NAMALWA (cell line): ENCODE measurements at regions not wholly inside any gene's neighbourhood (a gene's known extent, or its start where the extent isn't known, plus 50 kb on each side); places are given as distances from the start of the nearest gene placed in this dataset.
"Not testable (repeated sequence)": the region's sequence is repeated elsewhere in the genome, so short reads cannot be mapped to it uniquely, and the experiment has no call there.

Experiments used
- DNase-seq: peaks from one replicate; pipeline ENCODE4 v3.0.0-alpha.2; 2015; ENCODE audit warnings: low spot score

DNA sequence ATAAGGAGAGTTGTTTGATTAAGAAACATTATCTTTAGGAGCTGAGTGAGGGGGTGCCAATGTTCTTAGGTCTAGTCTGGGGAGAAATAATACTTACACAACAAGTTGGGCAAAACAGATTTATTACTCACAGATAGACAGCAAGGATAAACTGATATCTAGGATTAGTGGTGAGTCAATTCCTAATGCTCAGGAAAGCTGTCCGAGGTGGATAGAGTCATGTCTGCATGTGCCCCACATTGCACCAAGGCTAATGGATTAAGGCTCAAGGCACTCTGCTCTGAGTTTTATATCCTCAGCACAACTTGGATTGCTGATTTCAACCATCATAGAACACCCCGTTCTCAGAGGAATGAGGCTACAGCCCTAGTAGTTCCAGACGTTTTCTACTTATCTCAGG, 1042.3 kb downstream of the OTOL1 start:
- no peak for DNase-seq

DNA sequence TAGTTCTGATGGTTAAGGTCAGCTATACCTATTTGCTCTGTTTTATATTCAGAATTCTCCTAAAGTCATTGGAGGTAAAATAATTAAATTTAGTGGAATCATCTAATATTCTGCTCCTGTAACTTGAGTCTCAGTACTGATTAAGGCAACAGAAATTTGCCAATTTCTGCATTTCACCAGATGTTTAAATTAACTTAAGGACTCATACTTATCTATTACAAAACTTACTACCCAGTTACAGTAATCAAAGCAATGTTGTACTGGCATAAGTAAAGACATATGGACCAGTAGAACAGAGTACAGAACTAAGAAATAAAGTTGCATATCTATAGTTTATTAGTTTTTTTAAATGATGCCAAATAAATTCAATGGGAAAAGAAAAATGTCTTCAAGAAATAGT, 1043.8 kb downstream of the OTOL1 start:
- DNase-seq: no peak

DNA sequence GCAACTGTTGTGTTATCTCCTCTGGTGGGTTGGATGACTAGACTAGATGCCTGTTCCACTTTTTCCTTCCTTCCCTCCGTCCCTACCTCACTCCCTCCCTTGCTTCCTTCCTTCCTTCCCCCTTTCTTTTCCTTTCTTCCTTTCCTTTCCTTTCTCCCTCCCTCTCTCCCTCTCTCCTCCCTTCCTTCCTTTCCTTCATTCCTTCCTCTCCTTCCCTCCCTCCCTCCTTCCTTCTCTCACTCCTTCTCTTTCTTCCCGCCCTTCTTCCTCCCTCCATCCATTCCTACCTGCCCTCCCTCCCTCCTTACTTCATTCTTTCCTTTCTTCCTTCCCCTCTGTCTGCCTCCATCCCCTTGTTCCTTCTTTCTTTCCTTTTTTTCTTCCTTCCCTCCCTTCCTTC, 1045.3 kb downstream of the OTOL1 start:
- no peak for DNase-seq

DNA sequence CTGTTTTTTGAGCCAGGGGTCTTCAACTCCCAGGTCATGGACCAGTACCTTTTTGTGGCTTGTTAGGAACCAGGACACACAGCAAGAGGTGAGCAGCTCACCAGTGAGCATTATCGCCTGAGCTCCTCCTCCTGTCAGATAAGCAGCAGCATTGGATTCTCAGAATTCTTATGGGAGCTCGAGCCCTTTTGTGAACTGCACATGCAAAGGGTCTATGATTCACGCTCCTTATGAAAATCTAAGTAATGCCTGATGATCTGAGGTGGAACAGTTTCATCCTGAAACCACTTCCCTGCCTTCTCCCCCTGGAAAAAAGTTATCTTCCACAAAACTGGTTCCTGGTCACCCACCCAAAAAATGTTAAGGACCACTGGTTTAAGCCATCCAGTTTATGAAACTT, 1047.6 kb downstream of the OTOL1 start:
- DNase-seq: no peak

DNA sequence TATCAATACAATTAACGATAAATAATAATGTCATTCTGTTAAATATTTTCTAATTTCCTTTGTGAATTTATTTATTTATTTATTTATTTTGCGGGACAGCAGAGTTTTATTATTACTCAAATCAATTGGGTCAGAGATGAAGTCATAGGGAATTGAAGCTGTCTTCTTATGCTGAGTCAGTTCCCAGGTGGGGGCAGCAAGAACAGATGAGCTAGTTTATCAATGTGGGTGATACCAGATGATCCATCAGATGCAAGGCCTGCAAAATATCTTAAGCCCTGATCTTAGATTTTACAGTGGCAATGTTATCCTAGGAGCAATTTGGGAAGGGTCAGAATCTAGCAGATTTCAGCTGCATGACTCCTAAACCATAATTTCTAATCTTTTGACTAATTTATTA, 1050.3 kb downstream of the OTOL1 start:
- no peak for DNase-seq

DNA sequence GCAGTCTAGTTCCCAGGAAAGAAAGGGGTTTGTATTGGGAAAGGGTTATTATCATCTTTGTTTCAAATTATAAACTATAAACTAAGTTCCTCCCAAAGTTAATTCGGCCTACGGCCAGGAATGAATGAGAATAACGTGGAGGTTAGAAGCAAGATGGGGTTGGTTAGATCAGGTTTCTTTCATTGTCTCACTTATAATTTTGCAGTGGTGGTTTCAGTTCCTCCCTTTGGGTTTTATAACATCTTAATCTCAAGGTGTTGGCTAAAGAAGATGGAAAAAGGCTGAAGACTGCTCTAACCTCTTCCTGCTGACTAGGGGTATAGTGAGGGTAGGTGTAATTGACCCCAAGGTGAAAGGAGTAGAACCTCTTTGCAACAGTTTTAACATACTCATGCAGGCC, 1050.7 kb downstream of the OTOL1 start:
- DNase-seq: no peak

DNA sequence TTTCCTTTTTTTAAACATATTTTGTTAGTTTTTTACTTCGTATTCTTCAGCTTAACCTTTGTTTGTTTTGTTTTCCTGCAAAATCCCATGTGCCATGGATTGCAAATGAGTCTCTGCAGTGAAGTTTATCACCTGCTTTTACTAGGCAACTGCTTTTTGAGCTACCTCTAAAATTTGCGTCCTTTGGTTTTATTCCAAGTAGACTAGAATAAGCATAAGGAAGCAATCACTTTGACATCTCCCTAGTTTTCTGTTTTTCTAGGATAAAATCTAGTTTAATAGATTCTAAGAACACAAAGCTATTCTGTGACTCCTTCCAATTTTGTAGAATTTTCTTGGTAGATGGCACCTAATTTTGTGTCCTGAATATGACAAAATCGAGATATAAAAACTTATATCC, 1059.2 kb downstream of the OTOL1 start:
- no peak for DNase-seq

DNA sequence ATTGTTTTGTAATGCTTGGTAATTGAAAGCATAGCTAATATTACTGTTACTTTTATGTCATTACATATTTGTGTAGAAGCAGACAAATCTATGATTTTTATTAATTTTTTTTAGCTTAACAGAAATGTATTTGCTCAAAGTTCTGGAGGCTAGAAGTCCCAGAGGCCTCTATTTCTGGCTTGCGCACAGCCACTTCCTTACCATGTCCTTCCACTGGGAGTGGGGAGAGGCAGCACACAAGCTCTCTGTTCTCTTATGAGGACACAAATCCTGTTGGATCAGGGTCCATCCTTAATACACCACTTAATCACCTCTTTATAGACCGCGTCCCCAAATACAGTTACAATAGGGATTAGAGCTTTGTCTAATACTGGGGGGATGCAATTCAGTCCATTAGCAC, 1061.4 kb downstream of the OTOL1 start:
- no peak for DNase-seq

DNA sequence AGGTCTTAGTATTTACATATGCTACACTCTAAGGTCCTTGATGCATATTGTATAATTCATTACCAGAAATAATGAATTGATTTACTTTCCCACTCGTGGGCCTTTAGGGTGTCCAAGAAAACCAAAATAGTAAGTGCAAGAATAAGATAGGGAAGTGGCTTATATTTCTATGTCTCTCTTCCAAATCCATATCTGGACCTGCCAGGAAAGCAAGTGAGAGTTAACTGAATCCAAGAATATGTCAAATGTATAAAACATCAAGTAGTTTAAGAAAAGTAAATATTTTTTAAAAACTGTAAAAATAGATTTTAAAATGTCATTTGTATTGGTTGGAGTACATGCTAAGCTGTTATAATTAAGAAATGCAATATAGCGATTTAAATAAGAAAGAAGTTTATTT, 1072.1 kb downstream of the OTOL1 start:
- no peak for DNase-seq

DNA sequence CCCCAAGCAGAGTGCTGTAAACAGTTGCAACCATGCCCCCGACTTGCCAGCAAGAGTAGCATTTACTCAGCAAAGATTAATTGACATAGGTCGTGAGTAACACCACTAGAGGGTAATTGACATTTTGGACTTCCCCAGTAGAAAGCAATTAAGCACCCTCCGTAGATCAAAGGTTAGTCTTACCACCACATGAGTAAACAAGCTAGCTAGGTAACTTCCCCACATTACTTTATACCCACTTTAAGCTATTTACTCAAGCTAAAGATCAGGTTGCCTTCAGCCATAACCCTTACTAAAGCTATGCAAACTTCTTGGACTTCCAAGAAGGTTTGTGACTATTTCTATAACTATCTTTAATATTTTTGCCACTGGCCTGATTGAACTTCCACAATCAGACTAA, 1072.7 kb downstream of the OTOL1 start:
- no peak for DNase-seq

DNA sequence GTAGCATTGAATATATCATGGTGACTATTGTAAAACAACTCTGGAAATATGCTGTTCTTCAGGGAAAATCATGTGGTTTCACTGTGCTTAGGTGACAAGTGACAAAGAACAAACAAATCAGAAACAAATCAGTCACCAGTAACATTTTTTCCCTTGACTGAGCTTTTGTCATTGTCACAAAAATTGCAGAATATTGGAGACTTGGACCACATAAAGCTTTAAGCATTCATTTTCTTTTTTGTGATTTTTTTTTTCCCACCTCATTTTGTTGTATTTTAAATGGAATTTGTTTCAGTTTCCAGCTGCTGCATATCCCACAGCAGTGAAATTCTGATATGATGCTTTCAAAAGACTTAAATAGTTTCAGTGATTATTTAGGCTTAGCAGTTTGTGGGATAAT, 1088.4 kb downstream of the OTOL1 start:
- no peak for DNase-seq

DNA sequence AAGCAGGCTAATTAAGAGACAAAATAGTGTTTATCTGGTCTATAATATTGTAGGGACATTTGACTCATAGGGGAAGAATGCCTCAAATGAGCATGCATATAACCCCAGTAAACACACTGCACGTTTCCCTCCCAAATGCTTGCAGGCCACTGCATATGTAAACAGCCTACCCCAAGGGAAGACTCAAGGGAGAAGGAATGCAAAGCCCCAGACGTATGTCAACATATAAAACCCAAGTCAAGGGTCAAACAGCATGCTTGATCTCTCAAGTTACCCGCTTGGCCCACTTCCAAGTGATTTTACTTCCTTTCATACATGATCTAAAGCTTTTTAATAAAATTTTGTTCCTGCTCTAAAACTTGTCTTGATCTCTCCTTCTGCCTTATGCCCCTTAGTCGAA, 1090.0 kb downstream of the OTOL1 start:
- DNase-seq: no peak

DNA sequence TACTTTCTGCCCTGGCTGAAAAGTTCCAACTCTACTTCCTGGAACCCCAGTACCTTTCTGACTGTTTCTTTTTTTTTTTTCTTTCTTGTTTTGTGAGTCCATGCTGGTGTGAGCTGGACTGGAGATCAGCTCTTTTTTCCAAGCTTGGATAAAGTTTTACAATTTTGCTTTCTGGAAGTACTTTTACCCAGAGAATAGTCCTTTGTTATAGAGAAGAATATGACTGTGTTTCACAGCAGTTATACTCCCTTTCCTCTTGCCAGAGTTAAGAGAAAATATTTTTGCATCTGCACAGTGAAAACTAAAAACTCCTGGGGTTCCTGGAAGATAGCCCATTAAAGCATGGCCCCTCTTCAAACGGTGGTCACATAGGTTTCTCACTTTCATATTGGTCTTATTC, 1100.6 kb downstream of the OTOL1 start:
- DNase-seq: no peak

DNA sequence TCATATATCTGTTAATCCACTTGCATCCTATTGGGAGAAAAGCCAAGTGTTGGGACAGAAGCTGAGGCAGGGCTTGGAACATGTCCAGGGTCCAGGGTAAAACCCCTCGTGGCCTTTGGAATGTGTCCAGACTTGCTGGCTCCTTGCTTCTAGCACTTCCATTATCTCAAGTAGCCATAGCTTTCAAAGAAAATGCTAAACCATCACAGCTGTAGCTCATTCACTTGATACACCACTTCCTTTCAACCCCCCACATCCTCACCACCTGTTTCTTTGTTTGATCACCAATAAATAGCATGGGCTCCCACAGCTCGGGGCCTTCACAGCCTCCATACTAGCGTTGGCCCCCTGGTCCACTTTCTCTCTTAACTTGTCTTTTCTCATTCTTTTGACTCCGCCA, 1101.9 kb downstream of the OTOL1 start:
- DNase-seq: not testable (repeated sequence)

DNA sequence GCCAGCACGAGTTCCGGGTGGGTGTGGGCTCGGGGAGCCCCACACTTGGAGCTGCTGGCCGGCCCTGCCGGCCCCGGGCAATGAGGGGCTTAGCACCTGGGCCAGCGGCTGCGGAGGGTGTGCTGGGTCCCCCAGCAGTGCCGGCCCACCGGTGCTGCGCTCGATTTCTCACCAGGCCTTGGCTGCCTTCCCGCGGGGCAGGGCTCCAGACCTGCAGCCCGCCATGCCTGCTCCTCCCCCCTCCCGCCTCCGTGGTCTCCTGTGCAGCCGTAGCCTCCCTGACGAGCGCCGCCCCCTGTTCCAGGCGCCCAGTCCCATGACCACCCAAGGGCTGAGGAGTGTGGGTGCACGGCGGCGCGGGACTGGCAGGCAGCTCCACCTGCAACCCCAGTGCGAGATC, 1103.1 kb downstream of the OTOL1 start:
- DNase-seq: not testable (repeated sequence)

DNA sequence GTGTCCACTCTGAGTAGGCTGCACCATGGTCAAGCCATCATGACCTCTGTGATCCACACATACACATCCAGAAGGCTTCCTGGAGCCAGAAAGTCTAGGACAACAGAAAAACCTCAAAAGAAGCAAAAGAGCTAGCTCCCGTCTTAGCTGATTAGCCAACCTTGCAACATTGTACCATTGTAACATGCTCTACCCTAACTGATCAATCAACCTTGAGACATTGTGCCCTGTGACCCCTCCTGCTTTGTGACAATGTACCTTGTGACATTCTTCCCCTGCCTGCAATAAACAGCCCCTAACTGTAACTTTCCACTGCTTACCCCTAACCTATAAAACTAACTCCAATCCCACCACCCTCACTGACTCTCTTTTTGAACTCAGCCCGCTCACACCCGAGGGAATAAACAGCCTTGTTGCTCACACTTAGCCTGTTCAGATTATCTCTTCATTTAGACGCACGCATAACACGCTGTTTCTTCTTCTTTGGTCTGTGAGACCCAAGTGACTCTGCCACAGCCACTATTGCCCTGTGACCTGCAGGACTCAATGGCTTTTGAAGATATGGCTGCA, 1104.6 kb downstream of the OTOL1 start:
- DNase-seq: no peak

DNA sequence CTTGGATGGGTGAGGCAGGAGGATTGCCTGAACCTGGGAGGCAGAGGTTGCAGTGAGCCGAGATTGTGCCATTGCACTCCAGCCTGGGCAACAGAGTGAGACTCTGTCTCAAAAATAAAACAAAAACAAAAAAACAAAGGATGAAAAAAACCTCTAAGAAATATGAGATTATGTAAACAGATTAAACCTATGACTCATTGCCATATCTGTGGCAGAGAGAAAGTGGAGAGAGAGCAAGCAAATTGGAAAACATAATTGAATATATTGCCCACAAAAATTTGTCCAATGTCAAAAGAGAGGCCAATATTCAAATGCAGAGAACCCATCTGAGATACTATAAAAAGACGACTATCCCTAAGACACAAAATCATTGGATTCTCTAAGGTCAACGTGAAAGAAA, 1106.0 kb downstream of the OTOL1 start:
- no peak for DNase-seq

DNA sequence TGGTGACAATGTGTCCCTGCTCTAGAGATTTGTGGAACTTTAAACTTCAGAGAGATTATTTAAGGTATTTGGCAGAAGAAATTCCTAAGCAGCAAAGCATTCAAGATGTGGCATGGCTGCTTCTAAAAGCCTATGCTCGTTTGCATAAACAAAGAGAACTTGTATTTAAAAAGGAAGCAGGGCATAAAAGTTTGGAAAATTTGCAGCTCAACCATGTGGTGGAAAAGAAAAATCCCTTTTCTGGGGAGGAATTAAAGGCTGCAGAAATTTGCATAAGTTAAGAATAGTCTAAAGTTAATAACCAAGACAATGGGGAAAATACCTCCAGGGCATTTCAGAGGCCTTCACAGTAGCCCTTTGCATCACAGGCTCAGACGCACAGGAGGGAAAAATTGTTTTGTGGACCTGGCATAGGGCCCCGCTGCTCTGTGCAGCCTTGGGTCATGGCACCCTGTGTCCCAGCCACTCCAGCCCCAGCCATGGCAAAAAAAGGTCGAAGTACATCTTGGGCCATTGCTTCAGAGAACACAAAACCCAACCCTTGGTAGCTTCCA, 1109.1 kb downstream of the OTOL1 start:
- DNase-seq: no peak

DNA sequence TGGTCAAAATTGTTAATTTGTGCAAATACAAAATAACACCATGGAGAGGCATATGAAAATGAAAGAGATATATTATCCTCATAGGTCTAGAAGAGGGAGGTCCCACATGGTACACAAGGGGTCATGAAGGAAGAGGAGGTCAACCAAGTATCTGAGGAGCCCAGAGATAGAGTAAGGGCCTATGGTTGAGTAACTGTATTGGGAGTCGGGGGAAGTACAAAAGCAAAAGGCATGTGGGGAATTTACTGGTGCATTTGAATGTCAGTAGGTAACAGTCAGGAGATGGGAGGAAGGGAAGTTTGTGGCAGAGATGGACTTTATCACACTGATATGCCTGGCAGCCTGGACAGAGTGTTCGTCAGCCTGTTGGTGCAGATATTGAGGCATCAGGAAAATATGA, 1113.7 kb downstream of the OTOL1 start:
- DNase-seq: no peak

DNA sequence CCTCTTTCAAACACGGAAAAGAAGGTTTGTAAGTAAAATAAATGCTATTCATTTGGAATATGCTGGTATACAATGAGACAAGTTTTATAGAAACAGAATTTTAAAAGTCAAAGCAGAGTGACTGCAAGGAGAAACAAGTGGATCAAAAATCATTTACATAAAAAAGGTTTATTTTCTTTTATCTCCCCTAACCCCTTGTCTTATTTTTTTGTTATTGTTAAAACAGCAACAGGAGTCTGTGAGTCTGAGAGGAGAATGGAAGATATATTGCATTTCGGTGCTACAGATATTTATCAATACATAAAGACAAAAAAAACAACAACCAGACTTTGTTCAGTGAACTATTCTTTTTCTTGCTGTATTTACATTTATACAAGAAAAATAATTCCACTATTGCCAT, 1116.4 kb downstream of the OTOL1 start:
- no peak for DNase-seq

DNA sequence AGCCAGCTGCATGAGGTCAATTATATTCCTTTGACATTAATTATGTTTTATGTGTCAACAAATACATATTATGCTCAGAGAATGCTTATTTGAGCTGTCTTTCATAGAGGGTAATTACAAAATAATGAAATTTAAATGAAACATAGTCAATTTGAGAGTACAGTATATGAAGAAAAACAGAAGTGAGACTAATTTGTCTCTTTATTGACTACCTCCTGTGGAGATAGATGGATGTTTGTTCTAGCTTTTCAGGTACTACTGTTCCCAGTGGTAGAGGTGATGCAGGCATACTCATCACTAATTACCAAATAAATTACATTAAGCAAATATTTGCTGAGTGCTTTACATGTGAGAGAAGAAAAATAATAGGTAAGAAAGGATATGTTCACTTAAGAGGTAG, 1129.6 kb downstream of the OTOL1 start:
- DNase-seq: no peak

DNA sequence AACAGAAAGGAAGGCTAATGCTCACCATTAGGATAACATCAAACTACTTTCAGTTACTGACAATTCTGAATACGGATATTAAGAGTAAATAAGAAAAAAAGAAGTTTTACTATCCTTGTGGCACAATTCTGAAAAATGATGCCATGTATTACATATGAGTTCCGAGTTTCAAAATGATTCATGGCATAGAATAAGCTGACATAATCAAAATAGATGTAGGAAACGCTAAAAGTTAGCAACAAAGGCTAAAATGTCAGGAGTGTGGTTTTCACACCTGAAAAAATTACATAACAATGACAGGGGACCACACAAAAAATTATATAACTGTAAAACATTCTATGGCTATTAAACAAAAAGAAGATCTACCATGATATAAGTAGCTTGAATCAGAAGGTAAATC, 1131.9 kb downstream of the OTOL1 start:
- no peak for DNase-seq

DNA sequence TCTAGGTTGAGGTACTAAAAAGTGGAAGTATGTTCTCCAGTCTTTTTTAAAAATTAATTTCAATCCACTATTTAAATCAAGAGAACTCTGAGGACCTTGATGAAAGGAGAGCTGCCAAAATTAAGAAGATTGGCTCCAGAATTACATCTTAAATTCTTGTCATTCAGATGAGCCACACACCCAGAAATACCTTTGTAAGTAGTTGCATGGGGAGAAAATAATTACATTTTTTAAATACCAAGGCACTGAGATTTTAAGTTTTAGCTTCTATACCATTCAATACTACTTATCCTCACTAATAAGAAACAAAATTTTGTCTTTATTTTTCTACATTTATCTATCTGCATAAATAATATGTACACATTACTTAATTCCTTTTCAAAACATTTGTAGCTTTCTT, 1132.8 kb downstream of the OTOL1 start:
- no peak for DNase-seq

DNA sequence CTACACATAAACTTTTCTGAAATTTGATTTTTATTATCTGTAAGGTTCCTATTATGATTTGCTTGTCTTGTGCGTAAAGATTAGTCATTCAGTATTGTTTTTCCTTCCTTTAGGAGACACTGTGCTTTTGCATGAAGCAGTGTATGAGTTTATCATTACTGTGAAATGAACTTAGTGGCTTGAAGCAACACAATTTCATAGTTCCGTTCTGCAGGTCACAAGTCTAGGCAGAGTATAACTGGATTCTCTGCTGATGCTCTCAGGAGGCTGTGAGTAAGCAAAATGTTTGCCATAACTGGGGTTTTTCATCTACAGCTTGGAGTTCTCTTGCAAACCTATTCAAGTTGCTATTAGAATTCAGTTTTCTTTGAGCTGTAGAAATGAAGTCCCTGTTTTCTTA, 1136.1 kb downstream of the OTOL1 start:
- no peak for DNase-seq

DNA sequence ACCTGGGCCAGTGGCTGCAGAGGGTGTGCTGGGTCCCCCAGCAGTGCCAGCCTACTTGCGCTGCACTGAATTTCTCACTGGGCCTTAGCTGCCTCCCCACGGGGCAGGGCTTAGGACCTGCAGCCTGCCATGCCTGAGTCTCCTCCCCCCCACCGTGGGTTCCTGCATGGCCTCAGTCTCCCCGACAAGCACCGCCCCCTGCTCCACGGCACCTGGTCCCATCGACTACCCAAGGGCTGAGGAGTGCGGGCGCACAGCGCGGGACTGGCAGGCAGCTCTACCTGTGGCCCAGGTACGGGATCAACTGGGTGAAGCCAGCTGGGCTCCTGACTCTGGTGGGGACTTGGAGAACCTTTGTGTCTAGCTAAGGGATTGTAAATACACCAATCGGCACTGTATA, 1143.6 kb downstream of the OTOL1 start:
- not testable (repeated sequence) for DNase-seq
